ENCODE measurements at regions not wholly inside any gene's neighbourhood (a gene's known extent, or its start where the extent isn't known, plus 50 kb on each side); places are given as distances from the start of the nearest gene placed in this dataset.
A peak's percentile ranks its signal among the peaks of the same experiment; 100 is the strongest.

DNA sequence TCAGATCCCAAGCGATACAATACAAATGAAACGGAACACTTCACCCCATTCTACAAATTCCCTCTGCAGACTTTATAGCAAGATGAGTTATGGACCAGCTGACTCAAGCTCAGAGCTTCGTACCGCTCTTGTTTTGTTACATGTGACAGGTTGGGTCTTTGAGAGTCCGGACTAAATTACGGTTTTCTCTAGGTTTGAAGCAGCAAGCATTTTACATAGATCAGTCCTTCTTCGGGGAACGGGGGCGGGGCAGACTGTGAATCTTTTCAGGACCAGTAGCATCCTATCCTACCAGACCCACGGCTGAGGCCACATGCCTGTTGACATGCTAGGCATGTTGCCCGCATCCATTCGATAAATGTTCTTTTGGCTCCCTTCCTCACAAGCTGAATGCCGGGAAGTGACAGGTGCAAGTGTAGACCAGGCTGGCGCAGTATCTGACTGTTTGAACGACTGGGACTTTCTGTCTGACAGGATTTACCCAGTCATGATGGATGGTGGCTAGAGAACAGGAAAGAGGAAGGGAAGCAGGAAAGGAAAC lies 811.0 kb upstream of the GRAMD2B start:
- peak overlapping the region in 1 of 3 donors; percentile 36 for H3K9ac ChIP-seq (ENCODE audit: low read depth in 1 of 3, low read length in 3 of 3)
- peak overlapping the region in 1 of 3 donors; percentile 14 for H3K4me3 ChIP-seq (ENCODE audit: low read length in 3 of 3)
- peaks cover 0 to 8% (median 5%) of the 10 kb centered on the region in 3 donors for H3K4me1 ChIP-seq (ENCODE audit: control insufficient read depth in 3 of 3, insufficient read depth in 3 of 3, low read length in 3 of 3)
- H3K27me3 ChIP-seq (ENCODE audit: control insufficient read depth in 3 of 3, insufficient read depth in 3 of 3, low read length in 3 of 3), result no peaks in the 10 kb centered on the region
- H3K27ac ChIP-seq (ENCODE audit: low read depth, low read length), result peak overlapping the region; percentile 59
- H3K36me3 ChIP-seq (ENCODE audit: control insufficient read depth in 3 of 3, insufficient read depth in 3 of 3, low read length in 3 of 3), result no peaks in the 10 kb centered on the region
- H3K9me3 ChIP-seq (ENCODE audit: control insufficient read depth in 3 of 3, low read length in 3 of 3), result no peaks in the 10 kb centered on the region

DNA sequence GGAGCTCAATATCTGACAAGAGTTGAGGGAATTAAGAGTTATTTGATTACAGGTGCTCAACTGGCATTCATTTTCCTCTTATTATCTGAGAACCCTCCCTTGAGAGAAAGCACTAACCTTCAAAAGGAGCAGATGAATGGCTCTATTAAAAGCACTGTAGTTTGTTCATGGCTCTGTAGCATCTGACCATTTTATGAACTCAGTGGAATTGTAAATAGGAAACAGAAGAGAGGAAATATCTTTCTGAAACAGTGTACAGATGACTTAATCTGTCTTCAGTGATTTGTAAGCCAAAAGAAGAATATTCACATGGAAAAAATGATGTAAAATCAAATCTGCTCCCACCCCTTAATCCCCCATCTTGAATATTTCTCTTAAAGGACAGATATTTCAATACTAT lies 810.4 kb upstream of the GRAMD2B start:
- peak overlapping the region in 1 of 3 donors; percentile 36 for H3K9ac ChIP-seq (ENCODE audit: low read depth in 1 of 3, low read length in 3 of 3)
- no peaks in the 10 kb centered on the region for H3K27me3 ChIP-seq (ENCODE audit: control insufficient read depth in 3 of 3, insufficient read depth in 3 of 3, low read length in 3 of 3)
- peak overlapping the region; percentile 59 for H3K27ac ChIP-seq (ENCODE audit: low read depth, low read length)
- no peaks in the 10 kb centered on the region for H3K36me3 ChIP-seq (ENCODE audit: control insufficient read depth in 3 of 3, insufficient read depth in 3 of 3, low read length in 3 of 3)
- H3K9me3 ChIP-seq (ENCODE audit: control insufficient read depth in 3 of 3, low read length in 3 of 3), result no peaks in the 10 kb centered on the region
- peak overlapping the region in 1 of 3 donors; percentile 14 for H3K4me3 ChIP-seq (ENCODE audit: low read length in 3 of 3)
- peaks cover 0 to 8% (median 5%) of the 10 kb centered on the region in 3 donors for H3K4me1 ChIP-seq (ENCODE audit: control insufficient read depth in 3 of 3, insufficient read depth in 3 of 3, low read length in 3 of 3)

DNA sequence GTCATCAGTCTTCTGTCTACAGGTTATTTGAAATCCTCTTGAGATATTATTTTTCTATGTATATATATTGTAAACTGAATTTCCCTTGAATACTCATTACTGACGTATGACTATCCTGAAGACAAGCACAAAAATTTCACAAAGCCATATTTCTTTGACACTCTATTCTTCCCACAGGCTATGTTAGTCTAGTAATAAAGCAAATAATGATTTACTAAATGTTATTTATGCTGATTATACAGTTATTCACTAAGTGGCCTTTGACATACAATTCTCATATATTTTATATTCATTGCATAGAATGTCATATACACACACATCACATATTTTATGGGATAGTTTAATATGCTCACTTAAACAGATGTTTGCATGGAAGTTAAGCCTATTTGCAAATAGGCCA lies 793.0 kb upstream of the GRAMD2B start:
- no peak overlapping the region for H3K4me3 ChIP-seq (ENCODE audit: low read length in 3 of 3)
- no peaks in the 10 kb centered on the region for H3K27me3 ChIP-seq (ENCODE audit: control insufficient read depth in 3 of 3, insufficient read depth in 3 of 3, low read length in 3 of 3)
- H3K4me1 ChIP-seq (ENCODE audit: control insufficient read depth in 3 of 3, insufficient read depth in 3 of 3, low read length in 3 of 3), result no peaks in the 10 kb centered on the region
- no peaks in the 10 kb centered on the region for H3K9me3 ChIP-seq (ENCODE audit: control insufficient read depth in 3 of 3, low read length in 3 of 3)
- no peak overlapping the region for H3K9ac ChIP-seq (ENCODE audit: low read depth in 1 of 3, low read length in 3 of 3)
- no peaks in the 10 kb centered on the region for H3K36me3 ChIP-seq (ENCODE audit: control insufficient read depth in 3 of 3, insufficient read depth in 3 of 3, low read length in 3 of 3)
- H3K27ac ChIP-seq (ENCODE audit: low read depth, low read length), result no peak overlapping the region

DNA sequence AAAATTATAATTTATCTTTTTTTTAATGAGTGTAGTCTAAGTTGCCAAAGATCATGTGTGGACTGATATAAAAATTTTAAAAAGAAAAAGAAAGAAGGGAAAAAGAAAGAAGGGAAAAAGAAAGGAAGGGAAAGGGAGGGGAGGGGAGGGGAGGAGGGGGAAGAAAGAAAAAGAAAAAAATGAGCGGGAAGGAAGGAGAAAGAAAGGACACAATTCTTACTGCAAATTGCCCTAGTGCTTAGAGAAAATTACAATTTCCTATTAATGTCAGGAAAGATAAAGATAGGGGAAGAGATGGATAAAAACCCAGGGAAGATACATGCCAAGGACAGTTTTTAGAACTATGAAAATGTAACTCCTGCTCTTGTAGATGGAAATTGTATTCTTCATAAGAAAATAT lies 789.7 kb upstream of the GRAMD2B start:
- Histone ChIP-seq H3K9me3 (ENCODE audit: control insufficient read depth in 3 of 3, low read length in 3 of 3) (no peaks in the 10 kb centered on the region), H3K27ac (ENCODE audit: low read depth, low read length) (no peak overlapping the region), H3K4me1 (ENCODE audit: control insufficient read depth in 3 of 3, insufficient read depth in 3 of 3, low read length in 3 of 3) (no peaks in the 10 kb centered on the region)

DNA sequence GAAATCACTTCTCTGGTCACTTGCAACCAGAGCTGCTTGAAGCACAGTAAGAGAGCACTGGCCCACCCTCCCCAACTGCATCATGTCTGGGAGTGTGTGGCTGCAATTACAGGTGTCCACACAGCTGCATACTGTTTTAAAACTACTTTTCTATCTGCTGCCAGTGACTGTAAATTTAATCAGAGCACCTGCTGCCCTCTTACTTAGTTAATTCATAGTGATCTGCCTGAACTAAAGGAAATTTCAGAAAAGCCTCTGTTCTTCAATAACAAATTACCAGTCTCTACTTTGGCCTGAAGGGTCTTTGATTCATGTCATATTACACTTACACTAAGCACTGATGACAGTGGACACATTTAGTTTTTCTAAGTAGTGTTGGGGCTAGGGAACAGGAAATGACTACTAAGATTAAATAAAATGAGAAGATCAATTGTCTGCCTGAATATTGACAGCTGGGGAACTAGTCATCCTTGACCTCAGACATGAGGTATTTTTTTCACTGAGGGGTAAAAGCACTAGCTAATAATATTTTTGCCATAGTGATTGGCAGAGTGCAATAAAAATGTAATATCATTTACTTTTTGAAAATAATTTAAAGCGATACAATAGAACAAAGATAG lies 788.9 kb upstream of the GRAMD2B start:
- Histone ChIP-seq H3K9me3 (ENCODE audit: control insufficient read depth in 3 of 3, low read length in 3 of 3) (no peaks in the 10 kb centered on the region), H3K4me1 (ENCODE audit: control insufficient read depth in 3 of 3, insufficient read depth in 3 of 3, low read length in 3 of 3) (no peaks in the 10 kb centered on the region), H3K27ac (ENCODE audit: low read depth, low read length) (no peak overlapping the region), H3K36me3 (ENCODE audit: control insufficient read depth in 3 of 3, insufficient read depth in 3 of 3, low read length in 3 of 3) (no peaks in the 10 kb centered on the region), H3K27me3 (ENCODE audit: control insufficient read depth in 3 of 3, insufficient read depth in 3 of 3, low read length in 3 of 3) (no peaks in the 10 kb centered on the region), H3K9ac (ENCODE audit: low read depth in 1 of 3, low read length in 3 of 3) (no peak overlapping the region), H3K4me3 (ENCODE audit: low read length in 3 of 3) (no peak overlapping the region)

More for the DNA sequence above, 789.7 kb upstream of the GRAMD2B start:
- no peaks in the 10 kb centered on the region for H3K36me3 ChIP-seq (ENCODE audit: control insufficient read depth in 3 of 3, insufficient read depth in 3 of 3, low read length in 3 of 3)
- no peak overlapping the region for H3K4me3 ChIP-seq (ENCODE audit: low read length in 3 of 3)
- no peak overlapping the region for H3K9ac ChIP-seq (ENCODE audit: low read depth in 1 of 3, low read length in 3 of 3)
- no peaks in the 10 kb centered on the region for H3K27me3 ChIP-seq (ENCODE audit: control insufficient read depth in 3 of 3, insufficient read depth in 3 of 3, low read length in 3 of 3)

DNA sequence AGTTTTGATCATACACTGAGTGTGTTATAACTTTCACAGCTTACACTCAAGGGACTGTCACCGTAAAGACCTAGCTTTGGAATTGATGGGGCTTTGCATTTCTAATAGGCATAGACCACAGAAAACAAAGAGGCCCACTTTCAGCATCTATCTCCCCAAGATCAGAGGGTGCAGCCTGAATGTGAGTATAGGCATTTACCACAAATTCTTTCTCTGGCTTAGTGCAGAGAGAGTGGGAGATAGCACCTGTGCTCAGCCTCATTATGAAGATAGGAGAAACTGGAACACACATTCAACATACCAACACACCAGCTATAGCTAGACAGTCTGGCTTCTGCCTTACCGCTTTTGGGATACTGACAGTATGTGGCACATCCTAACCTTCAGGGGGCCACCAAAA lies 783.4 kb upstream of the GRAMD2B start:
- H3K9me3 ChIP-seq (ENCODE audit: control insufficient read depth in 3 of 3, low read length in 3 of 3), result peaks cover 0 to 1% (median 0%) of the 10 kb centered on the region in 3 donors
- H3K4me1 ChIP-seq (ENCODE audit: control insufficient read depth in 3 of 3, insufficient read depth in 3 of 3, low read length in 3 of 3), result no peaks in the 10 kb centered on the region
- no peak overlapping the region for H3K27ac ChIP-seq (ENCODE audit: low read depth, low read length)
- H3K4me3 ChIP-seq (ENCODE audit: low read length in 3 of 3), result no peak overlapping the region
- H3K36me3 ChIP-seq (ENCODE audit: control insufficient read depth in 3 of 3, insufficient read depth in 3 of 3, low read length in 3 of 3), result no peaks in the 10 kb centered on the region
- H3K27me3 ChIP-seq (ENCODE audit: control insufficient read depth in 3 of 3, insufficient read depth in 3 of 3, low read length in 3 of 3), result no peaks in the 10 kb centered on the region
- H3K9ac ChIP-seq (ENCODE audit: low read depth in 1 of 3, low read length in 3 of 3), result no peak overlapping the region

DNA sequence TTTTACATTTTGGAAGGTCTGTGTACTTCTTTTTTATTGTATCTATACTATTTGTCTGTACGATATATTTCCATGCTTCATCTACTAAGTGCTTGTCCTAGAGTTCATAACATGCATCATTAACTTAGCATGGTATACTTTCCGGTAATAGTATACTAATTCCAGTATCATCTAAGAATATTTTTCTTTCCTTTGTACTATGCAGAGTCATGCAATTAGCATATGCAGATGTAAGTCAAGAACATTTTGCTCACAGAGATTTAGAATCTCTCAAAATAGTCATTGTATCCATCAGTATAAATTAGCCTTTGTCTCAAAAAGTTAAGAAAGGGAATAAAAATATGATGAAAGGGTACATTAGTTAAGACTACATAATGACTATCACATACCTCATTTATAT lies 770.4 kb upstream of the GRAMD2B start:
- Histone ChIP-seq H3K9ac (ENCODE audit: low read depth in 1 of 3, low read length in 3 of 3) (no peak overlapping the region), H3K4me1 (ENCODE audit: control insufficient read depth in 3 of 3, insufficient read depth in 3 of 3, low read length in 3 of 3) (no peaks in the 10 kb centered on the region), H3K27ac (ENCODE audit: low read depth, low read length) (no peak overlapping the region), H3K36me3 (ENCODE audit: control insufficient read depth in 3 of 3, insufficient read depth in 3 of 3, low read length in 3 of 3) (no peaks in the 10 kb centered on the region), H3K27me3 (ENCODE audit: control insufficient read depth in 3 of 3, insufficient read depth in 3 of 3, low read length in 3 of 3) (no peaks in the 10 kb centered on the region), H3K9me3 (ENCODE audit: control insufficient read depth in 3 of 3, low read length in 3 of 3) (no peaks in the 10 kb centered on the region), H3K4me3 (ENCODE audit: low read length in 3 of 3) (no peak overlapping the region)

DNA sequence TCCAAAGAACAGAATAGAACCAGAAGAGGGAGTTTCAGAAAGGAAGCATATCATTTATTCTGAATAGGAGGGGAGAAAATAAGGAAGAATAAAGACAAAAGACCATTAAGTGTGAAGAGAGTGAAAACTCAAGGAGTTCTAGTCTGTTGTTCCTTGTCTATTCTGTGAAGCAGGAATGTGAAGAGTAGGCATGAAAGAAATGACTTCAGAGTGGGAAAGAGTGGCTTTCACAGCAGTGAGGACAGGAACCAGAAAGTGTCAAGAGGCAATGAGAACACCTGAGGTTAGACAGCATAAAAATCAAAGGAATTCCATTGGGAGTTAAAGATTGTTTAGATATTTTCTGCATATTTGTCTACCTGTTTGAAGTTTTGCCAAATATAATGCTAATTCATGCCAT lies 768.8 kb upstream of the GRAMD2B start:
- Histone ChIP-seq H3K9ac (ENCODE audit: low read depth in 1 of 3, low read length in 3 of 3) (no peak overlapping the region), H3K4me3 (ENCODE audit: low read length in 3 of 3) (no peak overlapping the region), H3K9me3 (ENCODE audit: control insufficient read depth in 3 of 3, low read length in 3 of 3) (no peaks in the 10 kb centered on the region), H3K27me3 (ENCODE audit: control insufficient read depth in 3 of 3, insufficient read depth in 3 of 3, low read length in 3 of 3) (no peaks in the 10 kb centered on the region), H3K4me1 (ENCODE audit: control insufficient read depth in 3 of 3, insufficient read depth in 3 of 3, low read length in 3 of 3) (no peaks in the 10 kb centered on the region), H3K36me3 (ENCODE audit: control insufficient read depth in 3 of 3, insufficient read depth in 3 of 3, low read length in 3 of 3) (no peaks in the 10 kb centered on the region), H3K27ac (ENCODE audit: low read depth, low read length) (no peak overlapping the region)

DNA sequence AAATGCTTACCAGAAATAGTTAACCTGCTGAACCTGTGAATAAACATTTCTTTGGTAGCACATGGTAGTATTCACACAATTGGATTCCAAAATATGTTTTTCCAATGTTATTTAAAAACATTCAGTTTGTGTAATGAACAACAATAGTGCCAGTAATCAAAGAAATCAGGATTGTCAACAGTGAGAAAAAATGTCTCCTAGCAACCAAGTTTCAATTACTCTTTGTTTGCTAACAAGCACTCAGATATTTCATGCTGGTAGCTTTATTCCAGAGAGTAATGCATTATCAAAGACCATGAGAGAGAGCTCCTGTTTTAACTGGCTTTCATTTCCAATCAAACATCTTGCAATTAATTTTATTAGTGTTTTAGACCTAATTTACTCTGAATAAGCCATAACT lies 768.1 kb upstream of the GRAMD2B start:
- H3K27ac ChIP-seq (ENCODE audit: low read depth, low read length), result no peak overlapping the region
- H3K27me3 ChIP-seq (ENCODE audit: control insufficient read depth in 3 of 3, insufficient read depth in 3 of 3, low read length in 3 of 3), result no peaks in the 10 kb centered on the region
- no peaks in the 10 kb centered on the region for H3K36me3 ChIP-seq (ENCODE audit: control insufficient read depth in 3 of 3, insufficient read depth in 3 of 3, low read length in 3 of 3)
- no peaks in the 10 kb centered on the region for H3K4me1 ChIP-seq (ENCODE audit: control insufficient read depth in 3 of 3, insufficient read depth in 3 of 3, low read length in 3 of 3)
- H3K4me3 ChIP-seq (ENCODE audit: low read length in 3 of 3), result no peak overlapping the region
- no peak overlapping the region for H3K9ac ChIP-seq (ENCODE audit: low read depth in 1 of 3, low read length in 3 of 3)
- no peaks in the 10 kb centered on the region for H3K9me3 ChIP-seq (ENCODE audit: control insufficient read depth in 3 of 3, low read length in 3 of 3)

DNA sequence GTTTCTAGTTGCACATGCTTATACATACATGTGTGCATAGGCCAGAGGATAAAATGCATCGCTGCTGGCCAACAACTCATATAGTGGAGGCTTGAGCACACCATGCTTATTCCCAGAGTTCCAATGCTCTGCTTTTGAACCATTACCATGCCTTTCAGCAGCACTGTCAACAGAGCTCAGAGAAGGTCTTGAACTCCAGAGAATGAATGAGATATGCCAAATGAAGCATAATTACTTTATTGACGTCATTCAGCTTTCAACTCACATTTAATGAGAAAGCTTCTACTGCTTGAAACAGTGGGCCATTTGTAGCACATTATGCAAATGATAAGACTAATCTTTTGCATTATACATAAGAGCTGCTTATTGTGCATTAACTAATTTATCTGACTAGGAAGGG lies 765.3 kb upstream of the GRAMD2B start:
- H3K36me3 ChIP-seq (ENCODE audit: control insufficient read depth in 3 of 3, insufficient read depth in 3 of 3, low read length in 3 of 3), result no peaks in the 10 kb centered on the region
- H3K4me1 ChIP-seq (ENCODE audit: control insufficient read depth in 3 of 3, insufficient read depth in 3 of 3, low read length in 3 of 3), result no peaks in the 10 kb centered on the region
- no peak overlapping the region for H3K27ac ChIP-seq (ENCODE audit: low read depth, low read length)
- H3K9me3 ChIP-seq (ENCODE audit: control insufficient read depth in 3 of 3, low read length in 3 of 3), result no peaks in the 10 kb centered on the region
- H3K27me3 ChIP-seq (ENCODE audit: control insufficient read depth in 3 of 3, insufficient read depth in 3 of 3, low read length in 3 of 3), result no peaks in the 10 kb centered on the region
- H3K4me3 ChIP-seq (ENCODE audit: low read length in 3 of 3), result no peak overlapping the region
- H3K9ac ChIP-seq (ENCODE audit: low read depth in 1 of 3, low read length in 3 of 3), result no peak overlapping the region
